COR-L47 (cell line): ENCODE measurements at regions not wholly inside any gene's neighbourhood (a gene's known extent, or its start where the extent isn't known, plus 50 kb on each side); places are given as distances from the start of the nearest gene placed in this dataset.

Experiments
- DNase-seq: peaks from one replicate; lab custom pipeline; 2025; lab: John Stamatoyannopoulos, UW

DNA sequence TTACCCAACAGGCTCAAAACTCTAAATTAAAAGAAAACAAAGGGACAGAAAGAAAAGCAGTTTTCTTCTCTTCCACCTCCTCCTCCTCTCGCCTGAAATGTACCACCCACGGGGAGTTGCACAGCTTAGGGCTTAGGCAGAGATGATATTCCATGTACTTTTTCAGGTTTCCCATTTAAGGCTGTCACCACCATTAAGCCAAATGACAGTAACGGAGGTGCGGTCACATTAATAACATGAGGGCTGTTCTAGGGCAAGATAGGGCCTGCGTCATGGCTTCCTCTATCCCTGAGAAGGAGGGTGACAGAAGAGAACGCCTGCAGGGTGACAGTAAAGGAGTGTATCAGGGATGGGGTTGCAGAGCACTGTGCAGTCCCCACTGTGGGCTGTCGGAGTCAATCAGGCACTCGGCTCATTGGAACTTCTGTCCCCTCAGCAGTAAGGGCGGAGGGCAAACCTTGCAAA lies 51.7 kb upstream of the TJP1 start:
- DNase-seq = no peak

DNA sequence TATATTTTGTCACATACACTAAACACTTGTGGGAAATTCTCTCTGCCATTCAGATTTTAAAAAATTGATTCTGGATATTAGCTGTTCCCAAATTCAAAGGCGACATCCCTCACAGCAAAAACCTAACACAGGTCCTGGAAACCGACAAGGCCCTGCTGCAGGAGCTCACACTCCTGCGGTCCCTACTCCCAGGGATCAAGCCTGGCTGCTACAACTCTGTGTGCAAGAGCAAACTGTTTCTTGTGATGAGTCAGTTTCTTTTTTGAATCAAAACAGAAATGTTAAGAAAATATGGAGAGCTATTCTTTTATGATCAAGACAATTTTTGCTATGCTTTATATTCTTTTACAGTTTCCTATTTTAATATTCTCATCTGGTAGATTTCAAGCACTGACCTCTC lies 51.0 kb upstream of the TJP1 start:
- DNase-seq = no peak

DNA sequence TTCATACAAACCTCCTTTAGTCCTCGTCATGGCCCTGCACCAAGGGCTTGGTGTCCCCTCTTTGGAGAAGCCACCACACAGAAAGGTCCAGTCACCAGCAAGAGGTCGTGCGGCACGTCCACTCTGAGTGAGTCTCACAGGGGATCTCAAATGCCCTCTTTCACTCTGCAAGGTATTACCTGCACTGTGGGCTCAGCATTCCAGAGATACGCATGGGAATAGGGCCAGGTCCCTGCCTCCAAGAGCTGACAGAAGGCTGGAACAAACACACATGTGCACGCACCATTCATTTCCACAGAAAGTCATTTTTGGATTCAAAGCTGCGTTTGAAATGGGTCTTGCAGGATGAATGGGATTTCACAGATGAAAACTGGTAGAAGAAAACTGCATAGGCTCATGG lies 50.4 kb upstream of the TJP1 start:
- DNase-seq = no peak
